ENCODE measurements at regions not wholly inside any gene's neighbourhood (a gene's known extent, or its start where the extent isn't known, plus 50 kb on each side); places are given as distances from the start of the nearest gene placed in this dataset.
A peak's percentile ranks its signal among the peaks of the same experiment; 100 is the strongest.
"Not testable (repeated sequence)": the region's sequence is repeated elsewhere in the genome, so short reads cannot be mapped to it uniquely, and the experiment has no call there.

DNA sequence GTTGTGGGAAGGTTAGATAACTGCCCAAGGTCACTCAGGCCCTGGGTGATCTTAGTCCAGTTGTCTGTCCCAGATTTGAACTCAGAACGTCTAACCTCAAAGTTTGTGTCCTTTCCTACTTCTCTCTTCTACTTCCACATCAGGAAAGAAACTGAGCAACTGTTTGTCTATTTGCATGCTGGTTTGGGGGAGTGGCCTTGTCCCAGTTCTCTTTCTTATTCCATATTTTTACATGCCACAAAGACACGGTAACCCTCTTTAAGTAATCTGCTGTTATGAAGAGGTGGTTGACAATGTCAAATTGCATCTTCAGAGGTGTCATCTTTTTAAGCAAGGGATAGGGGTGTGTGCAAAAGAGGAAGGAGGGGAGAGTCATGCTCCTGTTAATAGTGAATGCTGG lies 432.5 kb downstream of the HS3ST3B1 start:
- no peak for DNase-seq (ENCODE audit: low spot score)

GRCh38 chr17:14732211-14732610 lies 431.3 kb downstream of the HS3ST3B1 start:
- DNase-seq (ENCODE audit: low spot score): no peak

DNA sequence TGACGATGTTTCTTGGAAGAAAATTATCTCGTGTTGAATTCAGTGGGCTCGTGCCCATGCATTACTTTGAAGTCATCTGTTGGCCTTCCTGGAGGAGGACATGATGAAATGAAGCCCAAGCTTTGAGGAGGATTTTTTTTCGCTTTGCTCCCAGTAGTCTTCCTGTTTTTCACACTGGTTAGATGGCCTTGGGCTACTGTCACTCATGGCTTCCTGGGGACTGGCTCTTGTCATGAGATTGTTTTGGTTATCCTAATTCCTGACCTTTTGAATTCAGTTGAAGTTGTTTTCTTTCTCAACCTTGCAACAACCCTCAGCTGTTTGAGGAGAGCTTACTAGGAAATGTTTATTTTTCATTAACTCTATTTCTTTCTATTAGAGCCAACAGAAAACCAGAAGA lies 430.7 kb downstream of the HS3ST3B1 start:
- no peak for DNase-seq (ENCODE audit: low spot score)

DNA sequence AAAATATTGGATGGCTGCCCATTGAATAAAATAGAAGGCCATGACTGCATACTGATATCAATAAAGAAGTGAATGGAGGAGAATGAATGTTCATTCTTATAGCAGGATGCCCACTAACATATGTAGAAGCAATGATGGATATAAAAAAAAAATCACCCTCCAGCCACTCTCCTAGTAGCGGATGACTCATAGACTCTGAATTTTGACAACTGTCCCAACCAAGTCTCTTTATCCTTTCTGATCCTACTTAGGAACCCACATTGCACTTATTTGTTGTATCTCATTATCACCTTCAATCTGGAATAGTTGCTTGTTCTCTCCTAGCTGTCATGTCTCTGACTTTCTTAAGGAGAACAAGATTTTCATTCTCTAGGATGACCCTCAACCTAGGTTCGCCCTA lies 429.9 kb downstream of the HS3ST3B1 start:
- no peak for DNase-seq (ENCODE audit: low spot score)

DNA sequence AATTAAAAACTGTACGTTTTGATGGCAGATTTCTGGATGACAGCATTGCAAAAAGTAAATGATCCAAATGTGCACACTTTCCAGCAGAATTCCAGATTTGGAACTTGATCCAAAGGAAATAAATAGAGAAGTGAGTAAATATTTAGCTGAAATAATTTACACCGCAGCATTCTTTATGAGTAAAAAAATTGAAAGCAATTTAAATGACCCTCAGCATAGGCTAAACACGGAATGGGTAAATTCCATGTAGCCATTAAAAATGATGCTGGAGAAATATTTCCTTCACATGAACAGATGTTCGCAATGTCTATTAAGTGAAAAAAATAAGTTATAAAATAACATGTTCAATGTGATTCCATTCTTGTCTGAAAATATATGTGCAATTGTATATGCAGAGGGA lies 424.8 kb downstream of the HS3ST3B1 start:
- no peak for DNase-seq (ENCODE audit: low spot score)

GRCh38 chr17:14724770-14725169 lies 423.9 kb downstream of the HS3ST3B1 start:
- no peak for DNase-seq (ENCODE audit: low spot score)

GRCh38 chr17:14723349-14723748 lies 422.5 kb downstream of the HS3ST3B1 start:
- DNase-seq (ENCODE audit: low spot score): not testable (repeated sequence)

DNA sequence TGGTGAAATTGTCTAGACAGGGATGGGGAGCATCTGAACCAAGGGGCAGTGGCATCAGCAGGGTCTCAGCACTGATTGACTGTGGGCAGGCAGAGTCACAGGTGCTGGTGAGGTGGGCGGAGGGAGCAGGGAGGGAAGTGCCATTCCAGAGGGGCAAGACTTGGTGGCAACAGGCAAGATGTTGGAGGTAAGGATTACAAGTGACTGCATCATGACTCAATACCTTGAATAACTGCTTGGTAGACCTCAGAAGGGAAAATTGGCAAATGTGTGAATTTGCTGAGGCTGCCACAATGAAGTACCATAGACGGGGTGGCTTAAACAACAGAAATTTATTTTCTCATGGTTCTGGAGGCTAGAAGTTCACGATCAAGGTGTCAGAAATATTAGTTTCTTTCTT lies 419.1 kb downstream of the HS3ST3B1 start:
- no peak for DNase-seq (ENCODE audit: low spot score)

DNA sequence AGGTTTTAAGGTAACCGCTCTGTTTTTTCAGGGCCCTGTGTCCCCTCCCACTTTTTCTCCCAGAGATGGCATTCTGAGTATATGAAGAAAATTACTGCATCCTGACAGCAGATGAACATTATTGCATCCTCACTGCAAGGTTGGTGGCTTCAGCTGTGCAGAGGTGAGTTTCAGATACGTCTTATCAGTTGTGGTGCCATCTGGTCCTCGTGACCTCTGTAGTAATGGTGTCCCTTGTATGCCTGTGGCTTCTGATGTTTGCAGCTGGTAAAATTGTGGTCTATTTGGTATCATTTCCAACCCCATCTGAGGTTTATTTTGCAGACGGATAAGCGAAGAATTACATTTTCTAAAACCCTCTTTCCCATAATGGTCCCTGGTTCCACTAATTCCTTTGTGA lies 417.0 kb downstream of the HS3ST3B1 start:
- DNase-seq (ENCODE audit: low spot score): no peak

DNA sequence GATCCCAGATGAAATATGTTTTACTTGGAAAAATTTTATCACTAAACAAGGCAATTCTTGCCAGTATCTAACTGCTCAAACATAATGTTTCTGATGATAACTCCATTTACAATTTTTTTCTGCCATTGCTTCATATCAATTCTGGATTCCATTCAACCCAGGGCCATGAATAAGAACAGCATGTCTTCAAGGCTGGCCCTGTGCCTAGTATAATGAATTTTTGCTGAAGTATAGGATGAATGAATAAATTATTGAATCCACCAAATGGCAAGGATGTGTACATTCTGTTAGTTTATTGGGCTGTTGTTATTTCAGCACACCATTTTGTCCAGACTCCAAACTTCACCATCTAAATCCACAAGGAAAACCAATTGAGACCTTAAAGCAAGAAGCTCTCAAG lies 414.7 kb downstream of the HS3ST3B1 start:
- DNase-seq (ENCODE audit: low spot score): no peak

DNA sequence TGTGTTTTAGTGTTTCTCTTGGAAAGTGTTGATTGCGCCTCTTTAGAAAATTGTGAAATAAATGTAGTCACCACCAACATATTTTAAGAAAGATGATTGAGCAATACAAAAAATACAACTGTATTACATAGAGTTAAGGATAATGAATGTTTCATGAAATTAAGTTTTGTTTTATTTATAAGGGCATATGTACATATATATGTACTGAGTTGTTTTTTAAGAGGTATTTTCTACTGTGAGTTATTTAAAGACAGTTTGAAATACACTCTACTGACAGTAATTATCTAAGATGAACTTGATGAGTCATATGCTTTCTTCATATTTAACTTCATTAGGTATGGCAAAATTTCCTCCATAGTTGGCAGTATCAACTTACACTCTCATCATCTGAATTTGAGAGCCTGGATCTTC lies 411.7 kb downstream of the HS3ST3B1 start:
- DNase-seq (ENCODE audit: low spot score): no peak

- DNase-seq (ENCODE audit: low spot score): no peak
Observed at GRCh38 chr17:14704121-14704520, 403.2 kb downstream of the HS3ST3B1 start.

- DNase-seq (ENCODE audit: low spot score): no peak
Observed at GRCh38 chr17:14701886-14702285, 401.0 kb downstream of the HS3ST3B1 start.

DNA sequence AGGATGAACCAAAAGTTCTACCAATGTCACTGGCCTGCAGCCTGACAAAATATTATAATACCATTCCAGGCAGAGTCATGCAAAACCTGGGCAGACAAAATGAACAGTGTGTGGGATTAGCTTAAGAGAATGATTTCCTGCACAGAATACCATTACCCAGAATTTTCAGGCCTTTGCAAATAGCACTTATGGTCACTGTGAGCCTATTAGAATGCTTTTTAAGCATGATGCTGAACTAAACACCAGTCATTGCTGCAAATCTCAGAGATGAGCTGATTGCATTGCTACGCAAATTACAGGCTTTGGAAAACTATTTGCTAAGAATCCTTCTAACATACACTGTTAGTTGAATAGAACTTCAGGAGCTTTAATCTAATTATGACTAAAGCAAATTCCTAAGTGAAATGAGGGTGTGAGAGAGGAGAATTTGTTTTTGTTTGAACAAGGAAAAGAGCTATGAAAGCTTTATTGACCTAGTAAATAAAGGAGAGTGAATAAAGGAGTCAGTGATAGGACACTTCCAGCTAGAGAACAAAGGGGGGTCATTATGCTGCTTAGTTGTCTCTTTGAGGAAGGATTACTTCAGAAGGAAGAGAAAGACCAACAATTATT lies 398.8 kb downstream of the HS3ST3B1 start:
- peak; percentile 8 for DNase-seq (ENCODE audit: low spot score)

DNA sequence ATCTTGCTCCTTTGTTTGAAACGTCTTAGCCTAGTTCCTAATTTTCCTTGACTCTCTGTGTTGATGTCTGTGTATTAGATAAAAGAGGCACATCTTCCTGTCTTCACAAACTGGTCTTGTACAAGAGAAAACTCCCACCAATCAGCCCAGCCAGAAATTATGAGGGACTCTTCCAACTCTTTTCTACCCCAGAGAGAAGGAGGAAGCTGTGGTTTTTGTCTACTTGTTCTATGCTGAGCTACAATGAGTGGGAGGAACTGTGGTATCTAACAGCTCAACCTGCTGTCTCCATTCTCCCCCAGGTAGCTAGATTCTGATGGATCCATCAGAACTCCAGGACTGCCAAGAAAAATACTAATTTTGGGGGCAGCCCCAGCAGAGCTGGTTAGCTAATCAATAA lies 392.5 kb downstream of the HS3ST3B1 start:
- DNase-seq (ENCODE audit: low spot score): no peak

DNA sequence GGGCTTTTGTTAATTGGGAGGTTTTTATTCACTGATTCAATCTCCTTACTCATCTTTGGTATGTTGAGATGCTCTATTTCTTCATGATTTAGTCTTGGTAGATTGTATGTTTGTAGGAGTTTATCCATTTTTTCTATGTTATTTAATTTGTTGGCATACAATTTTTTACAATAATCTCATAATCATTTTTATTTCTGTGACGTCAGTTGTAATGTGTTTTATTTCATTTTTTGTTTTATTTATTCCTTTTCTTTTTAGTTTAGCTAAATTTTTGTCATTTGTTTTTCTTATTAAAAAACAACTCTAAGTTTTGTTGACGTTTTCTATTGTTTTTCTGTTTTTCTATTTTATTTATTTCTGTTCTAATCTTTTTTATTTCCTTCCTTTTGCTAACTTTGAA lies 389.8 kb downstream of the HS3ST3B1 start:
- no peak for DNase-seq (ENCODE audit: low spot score)

DNA sequence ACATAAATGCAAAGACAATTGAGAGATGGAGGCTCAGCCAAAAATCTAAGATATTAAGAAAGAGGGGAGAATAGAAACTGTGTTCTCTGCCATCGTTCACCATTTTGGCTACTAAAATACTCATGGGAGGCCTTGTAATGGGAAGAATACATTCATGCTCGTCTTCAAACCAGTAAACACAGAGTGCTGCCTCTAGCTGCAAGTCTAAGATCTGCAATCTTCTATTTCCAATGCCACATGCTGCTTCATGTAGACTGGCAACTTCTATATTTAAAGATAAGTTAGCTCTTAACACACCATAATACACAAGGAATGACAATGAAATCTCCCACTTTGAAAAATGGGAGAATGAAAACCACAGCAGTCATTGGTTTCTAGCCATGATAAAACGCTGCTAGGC lies 387.3 kb downstream of the HS3ST3B1 start:
- DNase-seq (ENCODE audit: low spot score): no peak

DNA sequence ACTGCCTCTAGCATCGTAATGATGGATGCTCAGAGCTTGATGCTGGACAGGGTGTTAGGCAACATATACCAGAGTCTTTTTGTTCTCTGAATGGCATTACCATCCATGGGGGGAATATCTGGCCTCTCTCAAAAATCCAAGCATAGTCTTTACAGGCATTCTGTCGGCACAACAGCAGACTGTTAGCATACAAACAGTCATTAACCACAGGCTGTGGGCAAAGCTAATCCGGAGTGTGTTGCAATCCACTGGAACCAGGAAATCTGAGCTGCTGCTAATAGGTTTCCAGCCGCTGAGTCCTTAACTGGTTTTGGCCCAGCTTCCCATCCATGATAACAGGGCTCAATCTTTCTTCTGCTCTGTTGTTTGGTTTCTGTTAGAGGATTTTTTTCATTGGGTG lies 371.9 kb downstream of the HS3ST3B1 start:
- no peak for DNase-seq (ENCODE audit: low spot score)

DNA sequence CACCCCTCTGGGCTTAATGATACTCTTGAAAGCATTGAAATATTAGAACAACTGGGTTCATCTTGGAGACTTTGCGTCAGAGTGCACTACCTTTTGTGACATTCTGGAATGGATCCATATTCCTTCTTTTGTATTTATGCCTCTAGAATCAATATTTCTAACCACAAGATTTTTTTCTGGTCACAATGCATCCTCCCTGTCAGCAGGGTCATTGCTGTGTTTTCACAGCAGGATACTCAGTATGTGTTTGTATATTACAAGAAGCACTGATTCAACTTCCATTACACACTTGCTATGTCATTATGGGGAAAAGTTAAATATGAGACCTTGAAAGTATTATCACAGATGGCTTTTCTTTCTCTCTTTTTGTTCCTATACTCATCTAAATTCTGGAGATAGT lies 370.0 kb downstream of the HS3ST3B1 start:
- DNase-seq (ENCODE audit: low spot score): no peak

- DNase-seq (ENCODE audit: low spot score): no peak
Observed at GRCh38 chr17:14664511-14664910, 363.6 kb downstream of the HS3ST3B1 start.

DNA sequence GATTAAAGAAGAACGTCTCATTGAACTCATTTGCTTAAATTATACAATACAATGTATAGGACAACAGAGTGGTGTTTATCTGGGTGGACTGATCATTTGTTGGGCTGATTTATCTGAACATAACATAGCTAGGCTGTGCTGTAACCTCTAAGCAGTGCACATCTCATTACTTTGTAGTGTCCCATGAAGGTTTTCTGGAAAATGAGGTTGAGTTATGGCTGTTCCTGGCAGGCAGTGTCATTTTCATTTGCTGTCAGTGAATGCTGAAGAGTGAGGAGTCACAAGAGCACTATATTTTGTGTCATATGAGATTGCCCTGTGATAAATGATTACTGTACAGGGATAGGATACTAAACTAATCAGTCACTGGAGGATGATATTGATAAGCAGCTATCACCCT lies 340.2 kb downstream of the HS3ST3B1 start:
- DNase-seq (ENCODE audit: low spot score): no peak

- DNase-seq (ENCODE audit: low spot score): no peak
Observed at GRCh38 chr17:14637260-14637659, 336.4 kb downstream of the HS3ST3B1 start.

DNA sequence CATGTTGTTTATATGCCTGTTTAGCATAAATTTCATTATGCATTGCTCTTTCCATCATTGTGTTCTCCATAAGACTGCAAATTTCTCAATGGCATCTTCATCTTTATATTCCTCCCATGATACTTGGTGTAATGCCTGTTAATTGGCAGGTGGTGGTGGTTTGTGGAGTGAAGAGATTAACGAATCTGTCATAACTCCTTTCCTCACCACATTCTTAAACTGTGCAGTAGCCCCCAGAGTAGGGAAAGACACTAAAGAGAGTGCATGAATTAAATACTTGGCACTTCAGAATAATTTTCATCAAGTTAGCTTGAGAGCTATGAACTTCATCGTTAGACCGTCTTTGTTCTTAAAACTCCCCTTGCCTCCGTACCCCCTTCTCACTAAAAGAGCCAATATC lies 329.7 kb downstream of the HS3ST3B1 start:
- DNase-seq (ENCODE audit: low spot score): no peak

GRCh38 chr17:14630046-14630445 lies 329.2 kb downstream of the HS3ST3B1 start:
- no peak for DNase-seq (ENCODE audit: low spot score)

DNA sequence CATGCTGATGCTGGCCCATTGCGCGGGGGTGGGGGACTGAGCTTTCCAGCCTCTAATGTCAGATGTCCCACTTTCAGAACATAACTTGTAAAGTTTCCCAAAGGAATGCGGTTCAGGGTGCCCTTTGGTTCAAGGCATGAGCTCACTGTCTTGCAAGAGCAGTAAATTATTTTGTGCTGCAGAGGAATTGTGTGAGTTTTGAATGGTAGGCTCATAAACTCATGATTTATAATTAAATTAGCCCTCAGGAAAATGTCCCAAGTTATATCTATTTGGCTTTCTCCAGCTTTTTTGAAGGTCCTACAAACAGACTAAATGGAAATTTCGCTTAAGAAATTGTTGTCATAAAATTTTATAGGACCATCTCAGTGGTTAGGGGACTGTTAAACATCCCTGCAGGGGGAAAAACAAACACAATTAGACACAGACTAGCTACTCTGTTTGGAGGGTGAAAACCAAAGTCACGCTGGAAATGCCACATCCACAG lies 321.8 kb downstream of the HS3ST3B1 start:
- no peak for DNase-seq (ENCODE audit: low spot score)
